GM12865 (cell line): ENCODE measurements at regions not wholly inside any gene's neighbourhood (a gene's known extent, or its start where the extent isn't known, plus 50 kb on each side); places are given as distances from the start of the nearest gene placed in this dataset.

Experiments
- DNase-seq: peaks from one replicate; pipeline ENCODE4 v3.0.0; 2010; ENCODE audit warnings: low read depth
- H3K4me3 ChIP-seq: 2 replicates; pipeline ENCODE4 v1.5.1; 2011; ENCODE audit warnings: mild to moderate bottlenecking, low read depth, low read length, control low read depth
- TF ChIP-seq, protein P1 (sequence below): IDR thresholded peaks from 2 replicates; pipeline ENCODE4 v1.5.1; 2011; ENCODE audit warnings: low read length, control low read depth, low read depth, inconsistent platforms; ENCODE audit not compliant: insufficient read depth; ENCODE audit errors: missing control alignments

DNA sequence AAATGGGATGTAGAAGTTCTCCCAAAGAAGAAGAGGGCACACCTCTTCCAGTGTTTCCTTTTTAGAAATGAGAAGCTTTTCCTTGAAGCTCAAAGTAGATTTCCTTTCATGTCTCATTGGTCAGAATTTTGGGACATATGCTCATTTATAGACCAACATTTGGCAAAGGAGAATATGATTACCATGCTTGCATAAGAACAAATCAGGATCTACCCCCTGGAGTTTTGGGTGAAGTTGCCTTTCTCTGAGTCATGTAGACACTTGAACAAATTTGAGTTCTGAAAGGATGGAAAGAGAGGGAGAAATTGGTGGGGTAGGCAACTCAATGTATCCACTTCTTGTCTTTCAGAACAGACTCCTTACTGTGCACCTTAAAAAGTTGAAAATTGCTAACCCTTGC, 409.0 kb downstream of the SLC4A3 start:
- TF ChIP-seq, protein P1, sequence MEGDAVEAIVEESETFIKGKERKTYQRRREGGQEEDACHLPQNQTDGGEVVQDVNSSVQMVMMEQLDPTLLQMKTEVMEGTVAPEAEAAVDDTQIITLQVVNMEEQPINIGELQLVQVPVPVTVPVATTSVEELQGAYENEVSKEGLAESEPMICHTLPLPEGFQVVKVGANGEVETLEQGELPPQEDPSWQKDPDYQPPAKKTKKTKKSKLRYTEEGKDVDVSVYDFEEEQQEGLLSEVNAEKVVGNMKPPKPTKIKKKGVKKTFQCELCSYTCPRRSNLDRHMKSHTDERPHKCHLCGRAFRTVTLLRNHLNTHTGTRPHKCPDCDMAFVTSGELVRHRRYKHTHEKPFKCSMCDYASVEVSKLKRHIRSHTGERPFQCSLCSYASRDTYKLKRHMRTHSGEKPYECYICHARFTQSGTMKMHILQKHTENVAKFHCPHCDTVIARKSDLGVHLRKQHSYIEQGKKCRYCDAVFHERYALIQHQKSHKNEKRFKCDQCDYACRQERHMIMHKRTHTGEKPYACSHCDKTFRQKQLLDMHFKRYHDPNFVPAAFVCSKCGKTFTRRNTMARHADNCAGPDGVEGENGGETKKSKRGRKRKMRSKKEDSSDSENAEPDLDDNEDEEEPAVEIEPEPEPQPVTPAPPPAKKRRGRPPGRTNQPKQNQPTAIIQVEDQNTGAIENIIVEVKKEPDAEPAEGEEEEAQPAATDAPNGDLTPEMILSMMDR = no peak
- no peak for DNase-seq
- H3K4me3 ChIP-seq = no peak overlapping the region

DNA sequence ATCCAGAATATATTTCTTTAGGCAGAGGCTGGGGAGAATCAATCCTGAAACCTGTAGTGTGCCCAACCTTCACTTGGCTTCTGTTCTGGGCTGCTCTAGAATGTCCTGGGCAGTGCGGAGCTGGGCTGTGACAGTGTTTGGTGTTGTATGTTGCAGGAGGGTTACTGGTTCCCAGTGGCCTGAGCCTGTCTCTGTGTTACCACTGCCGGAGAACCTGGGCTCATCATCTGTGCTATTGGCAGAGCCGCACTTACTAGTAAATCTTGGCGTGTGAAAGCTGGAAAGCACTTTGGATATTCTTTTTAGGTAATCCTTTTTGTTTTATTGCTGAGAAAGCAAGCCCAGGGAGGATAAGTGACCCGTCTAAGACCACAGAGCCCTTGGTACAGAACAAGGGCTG, 412.9 kb downstream of the SLC4A3 start:
- DNase-seq = no peak
- no peak overlapping the region for H3K4me3 ChIP-seq
- TF ChIP-seq, protein P1 = no peak

DNA sequence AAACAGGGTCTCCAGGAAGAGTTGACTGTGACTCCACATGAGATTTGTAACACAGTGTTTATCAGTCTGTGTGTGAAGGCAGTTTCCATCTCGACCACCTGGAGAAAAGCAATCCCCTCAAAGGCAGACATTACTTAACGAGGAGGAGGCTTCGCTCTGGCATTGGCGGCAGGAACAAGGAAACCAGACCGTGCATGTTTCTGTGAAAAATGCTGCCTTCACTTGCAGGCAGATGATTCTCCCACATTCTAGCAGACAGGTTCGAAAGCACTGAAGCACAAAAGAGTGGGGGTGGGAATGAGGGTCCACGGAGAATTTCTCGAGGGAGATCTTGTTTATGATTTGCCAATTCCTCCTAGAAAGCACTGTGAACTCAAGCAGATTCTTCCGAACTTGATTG, 414.0 kb downstream of the SLC4A3 start:
- DNase-seq = no peak
- H3K4me3 ChIP-seq = no peak overlapping the region
- TF ChIP-seq, protein P1 = no peak

DNA sequence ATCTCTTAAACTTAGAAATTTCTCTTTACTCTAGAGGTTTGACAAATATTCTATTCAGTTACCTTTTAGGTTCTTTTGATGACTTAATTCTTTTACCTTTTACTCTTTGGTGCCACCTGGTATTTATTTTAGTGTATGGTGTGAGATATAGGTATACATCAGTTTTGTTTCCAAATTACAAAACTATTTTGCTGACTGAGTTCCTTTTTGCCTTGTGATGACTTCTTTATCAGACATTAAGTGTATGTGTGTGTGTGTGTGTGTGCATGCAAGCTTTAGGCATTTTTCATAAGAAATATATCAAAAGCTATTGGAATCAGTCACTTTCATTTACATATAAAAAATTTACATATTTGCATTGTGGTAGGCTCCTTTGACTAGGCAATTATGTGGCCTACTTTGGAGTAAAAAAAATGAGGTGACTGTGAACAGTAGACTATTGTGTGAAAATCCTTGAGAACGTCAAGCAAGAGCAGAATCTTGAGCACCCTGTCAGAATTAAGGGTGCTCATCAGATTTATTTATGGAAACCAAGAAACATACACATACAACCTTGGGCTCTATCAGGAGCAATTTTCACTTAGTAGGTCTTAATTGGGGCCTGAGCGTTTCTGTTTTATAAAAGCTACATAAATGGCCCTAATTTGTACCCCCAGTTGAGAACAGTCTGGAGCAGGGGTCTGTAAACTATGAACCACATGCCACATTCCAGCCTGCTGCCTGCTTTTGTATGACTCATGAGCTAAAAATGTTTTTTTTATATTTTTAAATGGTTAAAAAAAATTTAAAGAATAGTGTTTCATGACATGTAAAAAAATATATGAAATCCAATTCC, 415.9 kb downstream of the SLC4A3 start:
- H3K4me3 ChIP-seq = no peak overlapping the region
- TF ChIP-seq, protein P1 = no peak
- DNase-seq = no peak

DNA sequence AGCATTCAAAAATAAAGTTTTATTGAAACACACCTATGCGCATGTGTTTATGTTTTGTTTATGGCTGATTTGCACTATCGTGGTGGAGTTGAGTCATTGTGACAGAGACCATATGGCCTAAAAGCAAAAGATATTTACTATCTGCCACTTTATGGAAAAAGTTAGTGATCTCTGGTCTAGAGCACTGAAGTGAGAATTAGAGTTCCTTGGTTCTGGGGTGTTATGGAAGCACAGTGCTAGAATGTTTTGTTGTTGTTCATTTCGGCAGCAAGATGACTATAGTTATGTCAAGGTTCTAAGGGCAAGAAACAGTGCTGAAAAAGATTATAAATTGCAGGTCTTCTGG, 416.5 kb downstream of the SLC4A3 start:
- no peak overlapping the region for H3K4me3 ChIP-seq
- DNase-seq = no peak
- TF ChIP-seq, protein P1 = no peak

DNA sequence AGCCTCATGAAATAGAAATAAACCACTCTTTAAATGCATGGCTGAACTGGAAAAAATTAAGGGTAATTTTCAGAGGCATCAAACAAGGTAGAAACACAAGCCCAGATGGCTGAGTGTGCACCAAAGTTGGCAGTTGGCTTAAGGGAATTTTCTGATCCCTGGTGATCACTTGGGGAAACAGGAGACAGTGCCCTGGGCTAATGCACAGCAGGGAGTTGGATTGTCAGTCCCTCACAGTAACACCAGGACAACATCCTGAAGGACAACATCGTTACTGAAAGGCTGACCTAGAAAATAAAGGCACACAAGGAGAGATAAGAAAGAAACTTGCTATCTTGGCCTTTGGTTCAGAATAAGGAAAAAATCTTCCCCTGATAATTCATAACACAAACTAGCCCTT, 417.0 kb downstream of the SLC4A3 start:
- TF ChIP-seq, protein P1 = no peak
- DNase-seq = no peak
- no peak overlapping the region for H3K4me3 ChIP-seq

DNA sequence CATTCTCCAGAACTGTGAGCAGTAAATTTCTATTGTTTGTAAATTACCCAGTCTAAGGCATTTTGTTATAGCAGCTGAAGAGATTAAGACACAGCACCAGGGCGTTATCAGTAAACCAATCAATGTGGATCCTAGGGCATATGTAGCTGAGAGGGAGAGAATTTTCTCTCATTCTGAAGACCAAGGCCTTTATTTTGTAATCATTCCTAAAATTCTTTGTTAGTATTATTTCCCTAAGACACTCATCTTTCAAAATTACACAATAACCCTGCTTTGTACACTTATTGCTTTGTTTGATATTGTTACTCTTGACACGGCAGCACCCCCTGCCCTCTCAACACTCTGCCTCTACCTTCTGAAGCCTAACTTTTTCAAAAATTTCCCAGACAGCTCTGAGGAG, 419.1 kb downstream of the SLC4A3 start:
- DNase-seq = no peak
- no peak overlapping the region for H3K4me3 ChIP-seq
- TF ChIP-seq, protein P1 = no peak
